ENCODE measurements at regions not wholly inside any gene's neighbourhood (a gene's known extent, or its start where the extent isn't known, plus 50 kb on each side); places are given as distances from the start of the nearest gene placed in this dataset.

GRCh38 chr2:217092710-217093379, 233.0 kb upstream of the TNP1 start:
- TF ChIP-seq, protein P1, sequence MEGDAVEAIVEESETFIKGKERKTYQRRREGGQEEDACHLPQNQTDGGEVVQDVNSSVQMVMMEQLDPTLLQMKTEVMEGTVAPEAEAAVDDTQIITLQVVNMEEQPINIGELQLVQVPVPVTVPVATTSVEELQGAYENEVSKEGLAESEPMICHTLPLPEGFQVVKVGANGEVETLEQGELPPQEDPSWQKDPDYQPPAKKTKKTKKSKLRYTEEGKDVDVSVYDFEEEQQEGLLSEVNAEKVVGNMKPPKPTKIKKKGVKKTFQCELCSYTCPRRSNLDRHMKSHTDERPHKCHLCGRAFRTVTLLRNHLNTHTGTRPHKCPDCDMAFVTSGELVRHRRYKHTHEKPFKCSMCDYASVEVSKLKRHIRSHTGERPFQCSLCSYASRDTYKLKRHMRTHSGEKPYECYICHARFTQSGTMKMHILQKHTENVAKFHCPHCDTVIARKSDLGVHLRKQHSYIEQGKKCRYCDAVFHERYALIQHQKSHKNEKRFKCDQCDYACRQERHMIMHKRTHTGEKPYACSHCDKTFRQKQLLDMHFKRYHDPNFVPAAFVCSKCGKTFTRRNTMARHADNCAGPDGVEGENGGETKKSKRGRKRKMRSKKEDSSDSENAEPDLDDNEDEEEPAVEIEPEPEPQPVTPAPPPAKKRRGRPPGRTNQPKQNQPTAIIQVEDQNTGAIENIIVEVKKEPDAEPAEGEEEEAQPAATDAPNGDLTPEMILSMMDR (conservative IDR thresholded peaks at IDR 0.05; ENCODE audit: low read depth, low read length), result no peak
- H3K4me3 ChIP-seq (ENCODE audit: low read depth, low read length), result no peak overlapping the region
- DNase-seq (ENCODE audit: low read depth), result no peak

- DNase-seq (ENCODE audit: low read depth), result no peak
- TF ChIP-seq, protein P1 (conservative IDR thresholded peaks at IDR 0.05; ENCODE audit: low read depth, low read length), result no peak
- no peak overlapping the region for H3K4me3 ChIP-seq (ENCODE audit: low read depth, low read length)
Observed at GRCh38 chr2:217091531-217091930, 231.7 kb upstream of the TNP1 start.

- TF ChIP-seq, protein P1 (conservative IDR thresholded peaks at IDR 0.05; ENCODE audit: low read depth, low read length), result no peak
- DNase-seq (ENCODE audit: low read depth), result no peak
- no peak overlapping the region for H3K4me3 ChIP-seq (ENCODE audit: low read depth, low read length)
Observed at GRCh38 chr2:217090884-217091283, 231.0 kb upstream of the TNP1 start.

- TF ChIP-seq, protein P1 (conservative IDR thresholded peaks at IDR 0.05; ENCODE audit: low read depth, low read length), result no peak
- no peak for DNase-seq (ENCODE audit: low read depth)
- no peak overlapping the region for H3K4me3 ChIP-seq (ENCODE audit: low read depth, low read length)
Observed at GRCh38 chr2:217090024-217090473, 230.2 kb upstream of the TNP1 start.

DNA sequence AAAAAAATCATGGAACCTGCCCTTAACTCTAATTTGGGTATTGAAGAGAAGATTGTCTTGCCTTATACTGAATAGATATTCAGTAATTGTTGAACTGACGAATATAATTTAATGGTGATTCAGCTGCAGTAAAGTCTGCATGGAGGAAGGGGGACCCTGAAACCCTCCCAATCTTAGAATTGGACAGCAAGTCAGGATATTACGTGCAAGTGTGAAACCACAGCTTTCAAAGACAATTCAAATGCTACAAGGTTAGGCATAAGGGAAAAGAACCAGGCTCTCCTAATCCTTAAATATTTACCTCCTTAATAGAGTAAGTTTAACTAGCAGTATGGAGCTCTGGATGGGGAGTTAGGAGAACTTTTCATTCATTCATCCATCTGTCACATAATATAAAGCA, 226.9 kb upstream of the TNP1 start:
- no peak overlapping the region for H3K4me3 ChIP-seq (ENCODE audit: low read depth, low read length)
- no peak for DNase-seq (ENCODE audit: low read depth)
- TF ChIP-seq, protein P1 (conservative IDR thresholded peaks at IDR 0.05; ENCODE audit: low read depth, low read length), result no peak

GRCh38 chr2:217086038-217086522, 226.2 kb upstream of the TNP1 start:
- no peak for DNase-seq (ENCODE audit: low read depth)
- TF ChIP-seq, protein P1 (conservative IDR thresholded peaks at IDR 0.05; ENCODE audit: low read depth, low read length), result no peak

DNA sequence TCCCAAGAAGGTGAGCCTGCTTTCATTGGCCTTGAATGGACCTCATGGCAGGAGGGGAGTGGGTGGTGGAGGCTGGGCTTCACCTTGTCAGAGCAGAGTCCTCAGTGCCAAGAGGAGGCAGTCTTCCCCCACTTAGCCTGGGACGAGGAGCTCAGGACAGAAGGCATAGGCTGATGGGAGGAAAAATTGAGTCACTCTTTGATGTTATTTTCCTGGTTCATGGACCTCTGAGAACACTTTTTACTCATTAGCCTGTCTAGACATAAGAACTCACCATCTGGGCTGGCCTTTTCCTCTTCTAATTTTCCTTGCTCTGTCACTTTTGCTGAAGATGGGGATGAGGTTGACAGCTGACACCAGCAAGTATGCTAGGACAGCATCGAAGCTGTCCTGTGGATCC, 225.7 kb upstream of the TNP1 start:
- no peak for DNase-seq (ENCODE audit: low read depth)
- TF ChIP-seq, protein P1 (conservative IDR thresholded peaks at IDR 0.05; ENCODE audit: low read depth, low read length), result peak; percentile 23
- H3K4me3 ChIP-seq (ENCODE audit: low read depth, low read length), result no peak overlapping the region

More at GRCh38 chr2:217086038-217086522, 226.2 kb upstream of the TNP1 start:
- H3K4me3 ChIP-seq (ENCODE audit: low read depth, low read length), result no peak overlapping the region

Data from epithelial cell of proximal tubule (primary cell).